Activated B cell treated with CpG ODN at 0.5 μM for 24 hours (primary cell): ENCODE measurements at regions not wholly inside any gene's neighbourhood (a gene's known extent, or its start where the extent isn't known, plus 50 kb on each side); places are given as distances from the start of the nearest gene placed in this dataset.

Experiments
- ATAC-seq: fragments of 200-7000 bp; cut with Tn5 transposase; one replicate; pipeline ENCODE4 v1.10.0; 2021; ENCODE audit warnings: low read depth, mild to moderate bottlenecking, moderate library complexity
- CTCF ChIA-PET: fragments of 350-600 bp; sonication (Branson Sonifier 250); formaldehyde crosslinking; loops from one replicate; lab custom pipeline; 2021; ENCODE audit warnings: antibody characterized with exemption; lab: Charles Lee
- POLR2A ChIA-PET: fragments of 350-600 bp; sonication (Branson Sonifier 250); formaldehyde crosslinking; loops from one replicate; lab custom pipeline; 2021; ENCODE audit warnings: antibody characterized with exemption; lab: Charles Lee
- DNase-seq: peaks from one replicate; pipeline ENCODE4 v3.0.0; 2022
- H3K27ac Mint-ChIP-seq: one replicate; pipeline ENCODE4 v1.8.0; 2020; ENCODE audit warnings: mixed read lengths
- H3K27me3 Mint-ChIP-seq: one replicate; pipeline ENCODE4 v1.8.0; 2021; ENCODE audit warnings: mixed read lengths
- H3K36me3 Mint-ChIP-seq: one replicate; pipeline ENCODE4 v1.8.0; 2021; ENCODE audit warnings: low read depth, mixed read lengths
- H3K4me1 Mint-ChIP-seq: one replicate; pipeline ENCODE4 v1.8.0; 2021; ENCODE audit warnings: mixed read lengths
- H3K4me3 Mint-ChIP-seq: one replicate; pipeline ENCODE4 v1.8.0; 2020; ENCODE audit warnings: mild to moderate bottlenecking, mixed read lengths
- H3K9me3 Mint-ChIP-seq: one replicate; pipeline ENCODE4 v1.8.0; 2020; ENCODE audit warnings: mixed read lengths
- intact Hi-C: fragments of 100-400 bp; cut with micrococcal nuclease; formaldehyde crosslinking; loops from one replicate; pipeline ENCODE4 v1.15.1; 2024
- TF ChIP-seq, protein P1 (sequence below): fragments of 200-600 bp; IDR thresholded peaks from one replicate; pipeline ENCODE4 v1.8.0; 2022; ENCODE audit warnings: antibody characterized with exemption, mild to moderate bottlenecking

GRCh38 chr13:66128201-66128600 lies 1101.9 kb downstream of the PCDH9 start:
- POLR2A ChIA-PET = no interaction called here
- CTCF ChIA-PET = no interaction called here
- Mint-ChIP-seq H3K4me3 (no peak overlapping the region), H3K27me3 (no peaks in the 10 kb centered on the region), H3K9me3 (no peaks in the 10 kb centered on the region), H3K4me1 (no peaks in the 10 kb centered on the region), H3K36me3 (no peaks in the 10 kb centered on the region), H3K27ac (no peak overlapping the region)
- DNase-seq (no peak), ATAC-seq (no peak)
- TF ChIP-seq, protein P1, sequence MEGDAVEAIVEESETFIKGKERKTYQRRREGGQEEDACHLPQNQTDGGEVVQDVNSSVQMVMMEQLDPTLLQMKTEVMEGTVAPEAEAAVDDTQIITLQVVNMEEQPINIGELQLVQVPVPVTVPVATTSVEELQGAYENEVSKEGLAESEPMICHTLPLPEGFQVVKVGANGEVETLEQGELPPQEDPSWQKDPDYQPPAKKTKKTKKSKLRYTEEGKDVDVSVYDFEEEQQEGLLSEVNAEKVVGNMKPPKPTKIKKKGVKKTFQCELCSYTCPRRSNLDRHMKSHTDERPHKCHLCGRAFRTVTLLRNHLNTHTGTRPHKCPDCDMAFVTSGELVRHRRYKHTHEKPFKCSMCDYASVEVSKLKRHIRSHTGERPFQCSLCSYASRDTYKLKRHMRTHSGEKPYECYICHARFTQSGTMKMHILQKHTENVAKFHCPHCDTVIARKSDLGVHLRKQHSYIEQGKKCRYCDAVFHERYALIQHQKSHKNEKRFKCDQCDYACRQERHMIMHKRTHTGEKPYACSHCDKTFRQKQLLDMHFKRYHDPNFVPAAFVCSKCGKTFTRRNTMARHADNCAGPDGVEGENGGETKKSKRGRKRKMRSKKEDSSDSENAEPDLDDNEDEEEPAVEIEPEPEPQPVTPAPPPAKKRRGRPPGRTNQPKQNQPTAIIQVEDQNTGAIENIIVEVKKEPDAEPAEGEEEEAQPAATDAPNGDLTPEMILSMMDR = no peak
- intact Hi-C loops = no loop called here

DNA sequence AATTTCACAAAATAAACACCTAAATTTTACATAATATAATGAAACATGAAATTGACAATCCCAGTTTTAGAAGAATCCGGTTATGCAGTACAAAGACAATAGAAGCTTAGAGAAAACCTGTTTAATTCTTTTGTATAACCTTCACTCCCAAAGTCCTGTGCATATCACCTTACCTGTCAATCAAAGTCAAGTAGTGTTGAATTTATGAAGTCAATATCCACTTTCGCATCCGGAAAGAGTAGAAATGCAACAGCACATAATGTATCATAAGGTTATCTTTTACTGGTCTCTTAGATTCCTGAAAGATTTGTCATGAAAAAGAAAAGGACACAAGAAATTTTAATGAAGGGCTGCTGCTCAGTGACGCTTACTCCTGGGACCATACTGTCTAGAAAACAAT lies 1112.6 kb downstream of the PCDH9 start:
- intact Hi-C loops = no loop called here
- DNase-seq = no peak
- no peaks in the 10 kb centered on the region for H3K36me3 Mint-ChIP-seq
- TF ChIP-seq, protein P1 = no peak
- ChIA-PET POLR2A (no interaction called here), CTCF (interaction anchor here (0.8 kb wide), 1 partner anchor 26 kb away, joined by 3 read pairs; no protein-coding TSS in a partner anchor)
- H3K4me1 Mint-ChIP-seq = no peaks in the 10 kb centered on the region
- no peak overlapping the region for H3K27ac Mint-ChIP-seq
- no peaks in the 10 kb centered on the region for H3K27me3 Mint-ChIP-seq
- ATAC-seq = no peak
- H3K9me3 Mint-ChIP-seq = no peaks in the 10 kb centered on the region
- no peak overlapping the region for H3K4me3 Mint-ChIP-seq

DNA sequence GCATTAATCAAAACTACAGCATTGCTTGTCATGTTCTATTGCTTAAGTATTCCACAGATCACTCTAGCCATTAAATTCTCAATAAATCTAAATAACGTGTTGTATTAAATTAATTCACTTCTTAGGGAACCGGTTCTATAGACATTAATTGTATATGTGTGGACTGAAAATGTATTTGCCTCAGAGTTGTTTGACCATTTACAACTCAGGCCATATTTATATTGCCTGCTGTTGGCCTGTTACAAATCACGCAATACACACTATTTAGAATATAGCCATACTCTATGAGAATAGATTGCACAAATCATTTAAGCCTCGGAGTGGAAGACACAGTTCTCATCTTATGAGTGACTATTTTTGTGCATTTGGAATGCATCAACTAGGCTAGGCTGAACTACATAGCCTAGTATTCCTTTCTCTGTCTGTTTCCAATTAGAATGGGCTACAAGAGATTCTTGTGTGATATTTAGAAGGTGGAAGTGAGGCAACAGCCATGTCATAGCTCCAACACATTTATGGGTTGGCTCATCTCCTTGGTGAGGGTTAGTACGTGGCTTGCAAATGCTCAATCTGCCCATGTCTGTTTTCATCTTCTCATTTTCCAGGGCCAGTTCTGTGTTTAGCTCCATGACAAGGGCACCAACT lies 1116.1 kb downstream of the PCDH9 start:
- Mint-ChIP-seq H3K27me3 (no peaks in the 10 kb centered on the region), H3K36me3 (no peaks in the 10 kb centered on the region), H3K27ac (no peak overlapping the region), H3K9me3 (no peaks in the 10 kb centered on the region), H3K4me1 (no peaks in the 10 kb centered on the region), H3K4me3 (no peak overlapping the region)
- DNase-seq (no peak), ATAC-seq (no peak)
- POLR2A ChIA-PET = no interaction called here
- intact Hi-C loops = no loop called here
- TF ChIP-seq, protein P1 = no peak
- CTCF ChIA-PET = no interaction called here

- H3K4me3 Mint-ChIP-seq = no peak overlapping the region
- no peaks in the 10 kb centered on the region for H3K4me1 Mint-ChIP-seq
- DNase-seq = no peak
- H3K27me3 Mint-ChIP-seq = no peaks in the 10 kb centered on the region
- H3K36me3 Mint-ChIP-seq = no peaks in the 10 kb centered on the region
- POLR2A ChIA-PET = no interaction called here
- ATAC-seq = no peak
- intact Hi-C loops = no loop called here
- TF ChIP-seq, protein P1 = no peak
- CTCF ChIA-PET = no interaction called here
- H3K27ac Mint-ChIP-seq = no peak overlapping the region
- no peaks in the 10 kb centered on the region for H3K9me3 Mint-ChIP-seq
Measured at GRCh38 chr13:66111628-66112027, 1118.5 kb downstream of the PCDH9 start.

DNA sequence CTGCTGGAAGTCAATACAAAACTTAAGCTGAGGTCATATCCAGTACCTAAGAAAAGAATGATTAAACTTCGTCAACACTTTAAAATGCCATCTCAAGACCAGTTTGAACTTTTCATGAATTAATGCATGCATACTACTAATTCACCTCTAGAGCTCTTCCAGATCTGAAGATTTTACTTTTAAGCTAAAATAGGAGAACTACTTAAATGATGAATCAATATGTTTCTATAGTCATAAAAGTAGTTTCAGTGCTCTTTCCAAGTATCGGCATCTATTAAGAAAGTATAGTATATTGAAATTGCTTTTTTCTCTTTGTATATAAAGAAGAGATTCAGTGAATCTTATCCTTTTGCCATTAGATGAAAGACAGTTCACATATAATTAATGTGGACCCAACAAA lies 1123.9 kb downstream of the PCDH9 start:
- no peak overlapping the region for H3K27ac Mint-ChIP-seq
- TF ChIP-seq, protein P1 = no peak
- H3K4me1 Mint-ChIP-seq = no peaks in the 10 kb centered on the region
- H3K27me3 Mint-ChIP-seq = no peaks in the 10 kb centered on the region
- no peaks in the 10 kb centered on the region for H3K36me3 Mint-ChIP-seq
- no peak overlapping the region for H3K4me3 Mint-ChIP-seq
- DNase-seq (no peak), ATAC-seq (no peak)
- intact Hi-C loops = no loop called here
- CTCF ChIA-PET = no interaction called here
- POLR2A ChIA-PET = no interaction called here
- H3K9me3 Mint-ChIP-seq = no peaks in the 10 kb centered on the region
